Tibial nerve (tissue), 3 donors: ENCODE measurements at regions not wholly inside any gene's neighbourhood (a gene's known extent, or its start where the extent isn't known, plus 50 kb on each side); places are given as distances from the start of the nearest gene placed in this dataset.

ENCODE experiments used
- CTCF ChIP-seq, 5 experiments: fragments of 200-600 bp in 3 of 5; fragments of 450-650 bp in 2 of 5; sonication (generic) in 3 of 5; IDR thresholded peaks; one replicate each; pipeline ENCODE4 v1.5.1; 2016 to 2019; ENCODE audit warnings: antibody characterized with exemption in 5 of 5, mild to moderate bottlenecking in 3 of 5, moderate library complexity in 2 of 5
- POLR2A ChIP-seq, 2 donors: fragments of 450-650 bp; IDR thresholded peaks; one replicate each; pipeline ENCODE4 v1.6.1; 2017; ENCODE audit warnings: antibody characterized with exemption in 2 of 2, mild to moderate bottlenecking in 2 of 2, moderate library complexity in 2 of 2

GRCh38 chr10:2914741-2915140, 152.6 kb upstream of the PFKP start:
- no peak for TF ChIP-seq POLR2A (IDR thresholded peaks at IDR 0.05)
- no peak for TF ChIP-seq CTCF (IDR thresholded peaks at IDR 0.05)
